Psoas muscle (tissue), 7 donors: ENCODE measurements at regions not wholly inside any gene's neighbourhood (a gene's known extent, or its start where the extent isn't known, plus 50 kb on each side); places are given as distances from the start of the nearest gene placed in this dataset.

Experiments used
- ATAC-seq, 4 donors: fragments of 200-7000 bp; cut with Tn5 transposase; one replicate each; pipeline ENCODE4 v1.9.1; 2020; ENCODE audit warnings: moderate library complexity in 3 of 4, mild to moderate bottlenecking in 2 of 4
- DNase-seq, 2 donors: peaks; one replicate each; pipeline ENCODE4 v3.0.0-alpha.2; 2020
- H3K27ac ChIP-seq: fragments of 200-600 bp; one replicate; pipeline ENCODE4 v1.8.0; 2022
- H3K27me3 ChIP-seq, 3 donors: fragments of 200-600 bp in 1 of 3; one replicate each; pipeline versions ENCODE4 v1.6.1 to v1.8.0; 2013 to 2022; ENCODE audit warnings: low read length in 2 of 3, mild to moderate bottlenecking in 2 of 3, moderate library complexity in 1 of 3; ENCODE audit not compliant: insufficient read depth in 3 of 3
- H3K36me3 ChIP-seq, 2 donors: fragments of 200-600 bp in 1 of 2; one replicate each; pipeline versions ENCODE4 v1.6.1 to v1.8.0; 2013 to 2022; ENCODE audit warnings: low read depth in 1 of 2, mild to moderate bottlenecking in 1 of 2, moderate library complexity in 1 of 2; ENCODE audit not compliant: insufficient read depth in 1 of 2
- H3K4me1 ChIP-seq: fragments of 200-600 bp; one replicate; pipeline ENCODE4 v1.8.0; 2022
- H3K4me3 ChIP-seq: fragments of 200-600 bp; one replicate; pipeline ENCODE4 v1.8.0; 2022; ENCODE audit warnings: mild to moderate bottlenecking
- H3K9me3 ChIP-seq: fragments of 200-600 bp; one replicate; pipeline ENCODE4 v1.8.0; 2022
- CTCF ChIP-seq: fragments of 200-600 bp; IDR thresholded peaks from one replicate; pipeline ENCODE4 v1.8.0; 2022; ENCODE audit warnings: antibody characterized with exemption
- WGBS, 3 donors: extraction: QIAGEN DNeasy Blood & Tissue Kit; methylation state at CpG; one replicate each; pipeline versions ENCODE4 v1.1.6 to v1.1.7; 2013; 5-methylcytosine and 5-hydroxymethylcytosine counted together
- intact Hi-C, 2 donors: fragments of 100-400 bp; cut with DNase I; formaldehyde crosslinking; loops; one replicate each; pipeline versions ENCODE4 v1.11.0 to v1.14.2; 2022
- donor health status: healthy with polysubstance abuse.
- donor health status: DM: no; HTN: no; CAD: no; lungs with moderate emphysema.
- donor health status: Bipolar disorder and iron deficiency.
- donor health status: healthy.
- donor health status: DM: yes; HTN: yes; CAD: no.
- donor health status: DM: no; HTN: no; CAD: no.
- donor health status: DM: yes; HTN: yes; CAD: no.

DNA sequence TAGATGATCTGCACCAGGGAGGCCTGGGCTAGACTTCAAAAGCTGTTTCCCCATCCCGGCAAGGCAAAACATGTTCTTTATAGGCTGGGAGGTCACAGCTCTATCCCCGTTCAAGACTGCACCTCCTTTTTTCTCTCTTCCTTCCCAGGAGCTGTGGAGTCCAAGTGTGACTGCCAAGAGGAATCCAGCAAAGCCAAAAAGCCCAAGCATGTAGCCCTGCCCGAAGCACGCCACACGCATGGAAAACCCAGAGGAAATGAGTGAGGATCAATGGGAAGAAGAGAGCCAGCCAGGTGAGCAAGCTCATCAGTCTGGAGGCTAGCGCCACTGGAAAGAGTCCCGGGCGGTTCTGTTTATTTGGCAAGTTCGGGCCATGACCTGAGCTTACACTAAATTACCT, 240.4 kb downstream of the PRL start:
- no peak for ATAC-seq
- H3K4me3 ChIP-seq, result no peak overlapping the region
- WGBS, 3 donors, result 69 to 76% (median 71%) methylated on average over 9 of the region's 9 CpGs
- intact Hi-C loops, result no loop called here
- TF ChIP-seq CTCF, result no peak
- H3K27me3 ChIP-seq, result no peaks in the 10 kb centered on the region
- no peaks in the 10 kb centered on the region for H3K36me3 ChIP-seq
- H3K9me3 ChIP-seq, result no peaks in the 10 kb centered on the region
- H3K27ac ChIP-seq, result no peak overlapping the region
- no peak for DNase-seq
- H3K4me1 ChIP-seq, result no peaks in the 10 kb centered on the region

GRCh38 chr6:22057962-22058361, 238.9 kb downstream of the PRL start:
- Histone ChIP-seq H3K27ac (no peak overlapping the region), H3K9me3 (no peaks in the 10 kb centered on the region), H3K27me3 (no peaks in the 10 kb centered on the region), H3K4me3 (no peak overlapping the region), H3K4me1 (no peaks in the 10 kb centered on the region), H3K36me3 (no peaks in the 10 kb centered on the region)
- DNase-seq (no peak), ATAC-seq (no peak)
- TF ChIP-seq CTCF, result no peak
- intact Hi-C loops, result no loop called here
- 84 to 94% (median 85%) methylated on average over 2 of the region's 2 CpGs for WGBS, 3 donors

DNA sequence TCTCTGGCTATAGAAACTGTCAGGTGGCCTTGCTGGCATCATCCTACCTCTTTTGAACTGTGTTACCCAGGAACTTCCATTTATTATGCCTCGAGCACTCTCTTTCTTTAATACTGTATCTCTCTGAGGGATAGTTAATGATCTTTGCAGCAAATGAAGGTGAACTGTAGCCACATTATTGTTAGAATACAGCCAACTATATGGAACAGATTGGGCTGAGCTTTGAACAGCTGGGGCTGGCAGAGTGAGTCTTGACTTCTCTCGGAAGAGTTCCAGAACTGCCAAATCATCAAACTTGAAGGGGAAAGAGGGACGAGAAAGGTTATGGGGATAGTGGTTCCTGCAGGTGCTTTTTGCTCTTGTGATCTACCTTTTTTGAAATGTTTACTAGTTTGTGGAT, 237.7 kb downstream of the PRL start:
- Histone ChIP-seq H3K4me3 (no peak overlapping the region), H3K36me3 (no peaks in the 10 kb centered on the region), H3K9me3 (no peaks in the 10 kb centered on the region), H3K4me1 (no peaks in the 10 kb centered on the region), H3K27ac (no peak overlapping the region), H3K27me3 (no peaks in the 10 kb centered on the region)
- TF ChIP-seq CTCF, result no peak
- DNase-seq, result no peak
- intact Hi-C loops, result no loop called here
- ATAC-seq, result no peak
- 55 to 61% (median 58%) methylated on average over 3 of the region's 3 CpGs for WGBS, 3 donors

GRCh38 chr6:22059946-22060345, 236.9 kb downstream of the PRL start:
- H3K27ac ChIP-seq, result no peak overlapping the region
- intact Hi-C loops, result no loop called here

More at GRCh38 chr6:22059946-22060345, 236.9 kb downstream of the PRL start:
- no peaks in the 10 kb centered on the region for H3K27me3 ChIP-seq
- H3K4me3 ChIP-seq, result no peak overlapping the region
- ATAC-seq (no peak), DNase-seq (no peak)
- no peak for TF ChIP-seq CTCF
- 71 to 91% (median 76%) methylated on average over 1 of the region's 1 CpG for WGBS, 3 donors
- H3K36me3 ChIP-seq, result no peaks in the 10 kb centered on the region
- no peaks in the 10 kb centered on the region for H3K9me3 ChIP-seq
- H3K4me1 ChIP-seq, result no peaks in the 10 kb centered on the region
